Ovary (tissue), 3 donors: ENCODE measurements at regions not wholly inside any gene's neighbourhood (a gene's known extent, or its start where the extent isn't known, plus 50 kb on each side); places are given as distances from the start of the nearest gene placed in this dataset.

Source experiments
- EP300 ChIP-seq: sonication (generic); formaldehyde crosslinking; IDR thresholded peaks from one replicate; pipeline ENCODE4 v1.6.1; 2017; ENCODE audit warnings: antibody characterized with exemption
- TF ChIP-seq, protein P1 (sequence below), 3 donors: fragments of 450-650 bp in 2 of 3; fragments of 200-600 bp in 1 of 3; IDR thresholded peaks; one replicate each; pipeline versions ENCODE4 v1.5.1 to v1.8.0; 2016 to 2022; ENCODE audit warnings: antibody characterized with exemption in 3 of 3, mild to moderate bottlenecking in 1 of 3
- donor health status: DM: no; HTN: no; CAD: no.

DNA sequence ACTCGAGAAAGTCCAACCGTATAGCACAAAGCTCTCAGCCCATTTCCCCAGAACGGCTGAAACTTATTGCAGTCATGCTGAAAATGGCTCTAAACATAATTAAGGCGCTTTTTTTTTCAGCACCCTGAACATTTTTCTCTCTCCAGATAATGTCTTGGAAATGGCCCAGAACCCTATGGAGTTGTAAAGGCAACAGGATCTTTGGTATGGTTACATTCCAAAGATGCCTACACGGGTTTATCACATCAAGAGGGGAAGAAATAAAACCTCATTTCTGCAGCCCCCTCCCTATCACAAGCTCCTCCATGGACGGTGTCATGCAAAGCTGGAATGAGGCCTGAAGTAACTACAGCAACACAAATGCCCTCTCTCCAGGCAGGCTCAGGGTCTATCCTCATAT lies 126.4 kb upstream of the GALNT2 start:
- TF ChIP-seq, protein P1, sequence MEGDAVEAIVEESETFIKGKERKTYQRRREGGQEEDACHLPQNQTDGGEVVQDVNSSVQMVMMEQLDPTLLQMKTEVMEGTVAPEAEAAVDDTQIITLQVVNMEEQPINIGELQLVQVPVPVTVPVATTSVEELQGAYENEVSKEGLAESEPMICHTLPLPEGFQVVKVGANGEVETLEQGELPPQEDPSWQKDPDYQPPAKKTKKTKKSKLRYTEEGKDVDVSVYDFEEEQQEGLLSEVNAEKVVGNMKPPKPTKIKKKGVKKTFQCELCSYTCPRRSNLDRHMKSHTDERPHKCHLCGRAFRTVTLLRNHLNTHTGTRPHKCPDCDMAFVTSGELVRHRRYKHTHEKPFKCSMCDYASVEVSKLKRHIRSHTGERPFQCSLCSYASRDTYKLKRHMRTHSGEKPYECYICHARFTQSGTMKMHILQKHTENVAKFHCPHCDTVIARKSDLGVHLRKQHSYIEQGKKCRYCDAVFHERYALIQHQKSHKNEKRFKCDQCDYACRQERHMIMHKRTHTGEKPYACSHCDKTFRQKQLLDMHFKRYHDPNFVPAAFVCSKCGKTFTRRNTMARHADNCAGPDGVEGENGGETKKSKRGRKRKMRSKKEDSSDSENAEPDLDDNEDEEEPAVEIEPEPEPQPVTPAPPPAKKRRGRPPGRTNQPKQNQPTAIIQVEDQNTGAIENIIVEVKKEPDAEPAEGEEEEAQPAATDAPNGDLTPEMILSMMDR (IDR thresholded peaks at IDR 0.05): no peak
- no peak for TF ChIP-seq EP300
